ENCODE measurements at regions not wholly inside any gene's neighbourhood (a gene's known extent, or its start where the extent isn't known, plus 50 kb on each side); places are given as distances from the start of the nearest gene placed in this dataset.

- TF ChIP-seq, protein P1, sequence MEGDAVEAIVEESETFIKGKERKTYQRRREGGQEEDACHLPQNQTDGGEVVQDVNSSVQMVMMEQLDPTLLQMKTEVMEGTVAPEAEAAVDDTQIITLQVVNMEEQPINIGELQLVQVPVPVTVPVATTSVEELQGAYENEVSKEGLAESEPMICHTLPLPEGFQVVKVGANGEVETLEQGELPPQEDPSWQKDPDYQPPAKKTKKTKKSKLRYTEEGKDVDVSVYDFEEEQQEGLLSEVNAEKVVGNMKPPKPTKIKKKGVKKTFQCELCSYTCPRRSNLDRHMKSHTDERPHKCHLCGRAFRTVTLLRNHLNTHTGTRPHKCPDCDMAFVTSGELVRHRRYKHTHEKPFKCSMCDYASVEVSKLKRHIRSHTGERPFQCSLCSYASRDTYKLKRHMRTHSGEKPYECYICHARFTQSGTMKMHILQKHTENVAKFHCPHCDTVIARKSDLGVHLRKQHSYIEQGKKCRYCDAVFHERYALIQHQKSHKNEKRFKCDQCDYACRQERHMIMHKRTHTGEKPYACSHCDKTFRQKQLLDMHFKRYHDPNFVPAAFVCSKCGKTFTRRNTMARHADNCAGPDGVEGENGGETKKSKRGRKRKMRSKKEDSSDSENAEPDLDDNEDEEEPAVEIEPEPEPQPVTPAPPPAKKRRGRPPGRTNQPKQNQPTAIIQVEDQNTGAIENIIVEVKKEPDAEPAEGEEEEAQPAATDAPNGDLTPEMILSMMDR (IDR thresholded peaks at IDR 0.05; ENCODE audit: insufficient read depth, low read length, severe bottlenecking) = no peak
- H3K27me3 ChIP-seq (ENCODE audit: control insufficient read depth, insufficient read depth, low read length) = no peaks in the 10 kb centered on the region
- DNase-seq (ENCODE audit: low read depth) (no peak), FAIRE-seq (no peak)
- H3K4me3 ChIP-seq (ENCODE audit: low read depth, low read length) = no peak overlapping the region
- no peaks in the 10 kb centered on the region for H3K36me3 ChIP-seq (ENCODE audit: control insufficient read depth, insufficient read depth, low read length)
These were observed 245.1 kb upstream of the APCDD1 start for GRCh38 chr18:10209302-10209701.

GRCh38 chr18:10210057-10210633, 244.3 kb upstream of the APCDD1 start:
- FAIRE-seq = no peak
- TF ChIP-seq, protein P1 (IDR thresholded peaks at IDR 0.05; ENCODE audit: insufficient read depth, low read length, severe bottlenecking) = no peak
- H3K27me3 ChIP-seq (ENCODE audit: control insufficient read depth, insufficient read depth, low read length) = no peaks in the 10 kb centered on the region
- DNase-seq (ENCODE audit: low read depth) = no peak
- no peak overlapping the region for H3K4me3 ChIP-seq (ENCODE audit: low read depth, low read length)
- no peaks in the 10 kb centered on the region for H3K36me3 ChIP-seq (ENCODE audit: control insufficient read depth, insufficient read depth, low read length)

DNA sequence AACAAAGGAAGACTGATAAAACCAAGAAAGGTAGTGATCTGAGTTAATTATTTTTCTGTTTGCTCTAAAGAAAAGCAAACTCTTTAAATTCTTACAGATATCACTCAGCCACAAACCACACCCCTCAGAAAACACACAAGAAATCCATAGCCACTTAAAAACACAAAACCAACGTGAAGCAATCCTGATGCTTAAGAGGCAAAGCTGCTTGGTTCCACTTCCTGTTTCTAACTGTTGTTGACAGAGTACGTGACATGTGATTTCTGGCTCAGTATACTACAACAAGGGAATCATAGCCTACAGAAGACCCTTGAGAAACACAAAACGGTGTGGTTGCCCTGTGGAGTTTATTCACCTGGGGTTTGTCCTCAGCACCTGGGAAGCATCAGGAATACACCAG, 240.9 kb upstream of the APCDD1 start:
- Histone ChIP-seq H3K4me3 (ENCODE audit: low read depth, low read length) (no peak overlapping the region), H3K27me3 (ENCODE audit: control insufficient read depth, insufficient read depth, low read length) (no peaks in the 10 kb centered on the region), H3K36me3 (ENCODE audit: control insufficient read depth, insufficient read depth, low read length) (no peaks in the 10 kb centered on the region)
- peak; percentile 85 for DNase-seq (ENCODE audit: low read depth)
- FAIRE-seq = peak; percentile 50
- TF ChIP-seq, protein P1 (IDR thresholded peaks at IDR 0.05; ENCODE audit: insufficient read depth, low read length, severe bottlenecking) = no peak

- no peaks in the 10 kb centered on the region for H3K27me3 ChIP-seq (ENCODE audit: control insufficient read depth, insufficient read depth, low read length)
- TF ChIP-seq, protein P1 (IDR thresholded peaks at IDR 0.05; ENCODE audit: insufficient read depth, low read length, severe bottlenecking) = no peak
- FAIRE-seq = no peak
These were observed 239.0 kb upstream of the APCDD1 start for GRCh38 chr18:10215446-10215845.

GRCh38 chr18:10216791-10217190, 237.6 kb upstream of the APCDD1 start:
- TF ChIP-seq, protein P1 (IDR thresholded peaks at IDR 0.05; ENCODE audit: insufficient read depth, low read length, severe bottlenecking) = no peak
- no peak for DNase-seq (ENCODE audit: low read depth)
- no peak for FAIRE-seq
- H3K4me3 ChIP-seq (ENCODE audit: low read depth, low read length) = no peak overlapping the region
- no peaks in the 10 kb centered on the region for H3K27me3 ChIP-seq (ENCODE audit: control insufficient read depth, insufficient read depth, low read length)
- no peaks in the 10 kb centered on the region for H3K36me3 ChIP-seq (ENCODE audit: control insufficient read depth, insufficient read depth, low read length)

More at GRCh38 chr18:10215446-10215845, 239.0 kb upstream of the APCDD1 start:
- DNase-seq (ENCODE audit: low read depth) = no peak
- Histone ChIP-seq H3K36me3 (ENCODE audit: control insufficient read depth, insufficient read depth, low read length) (no peaks in the 10 kb centered on the region), H3K4me3 (ENCODE audit: low read depth, low read length) (no peak overlapping the region)

DNA sequence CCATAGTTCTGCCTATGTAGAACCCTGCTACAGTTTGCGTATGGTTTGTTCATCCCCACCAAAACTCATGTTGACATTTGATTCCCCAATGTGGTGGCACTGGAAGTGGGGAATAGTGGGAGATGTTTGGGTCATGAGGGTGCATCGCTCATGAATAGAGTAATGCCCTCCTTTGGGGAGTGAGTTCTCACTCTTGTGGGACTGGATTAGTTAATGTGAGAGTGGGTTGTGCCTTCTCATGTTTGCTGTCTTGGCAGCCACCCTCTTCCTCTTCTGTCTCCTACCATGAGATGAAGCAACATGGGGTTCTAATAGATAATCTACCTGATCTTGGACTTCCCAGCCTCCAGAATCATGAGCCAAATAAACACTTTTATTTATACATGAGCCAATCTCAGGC, 237.2 kb upstream of the APCDD1 start:
- TF ChIP-seq, protein P1 (IDR thresholded peaks at IDR 0.05; ENCODE audit: insufficient read depth, low read length, severe bottlenecking) = no peak
- Histone ChIP-seq H3K36me3 (ENCODE audit: control insufficient read depth, insufficient read depth, low read length) (no peaks in the 10 kb centered on the region), H3K4me3 (ENCODE audit: low read depth, low read length) (no peak overlapping the region), H3K27me3 (ENCODE audit: control insufficient read depth, insufficient read depth, low read length) (no peaks in the 10 kb centered on the region)
- peak; percentile 84 for FAIRE-seq
- DNase-seq (ENCODE audit: low read depth) = no peak

All from bronchial epithelial cell (primary cell).